Stimulated activated memory B cell treated with anti-CD40 and anti-IgM and Interleukin-4, amounts not matched to agents 10 μg/mL and 1 μg/mL and 100 μg/mL, for 72 hours (primary cell): ENCODE measurements at regions not wholly inside any gene's neighbourhood (a gene's known extent, or its start where the extent isn't known, plus 50 kb on each side); places are given as distances from the start of the nearest gene placed in this dataset.

Source experiments
- ATAC-seq: fragments of 150-1000 bp; cut with Tn5 transposase; 2 replicates; pipeline ENCODE4 v1.10.0; 2021
- H3K27ac Mint-ChIP-seq: one replicate; pipeline ENCODE4 v1.8.0; 2022; ENCODE audit warnings: mild to moderate bottlenecking, mixed read lengths
- H3K27me3 Mint-ChIP-seq: one replicate; pipeline ENCODE4 v1.8.0; 2022; ENCODE audit warnings: mixed read lengths
- H3K36me3 Mint-ChIP-seq: one replicate; pipeline ENCODE4 v1.8.0; 2022; ENCODE audit warnings: mixed read lengths
- H3K4me1 Mint-ChIP-seq: one replicate; pipeline ENCODE4 v1.8.0; 2022; ENCODE audit warnings: mixed read lengths
- H3K4me3 Mint-ChIP-seq: one replicate; pipeline ENCODE4 v1.8.0; 2022; ENCODE audit warnings: mild to moderate bottlenecking, moderate library complexity, mixed read lengths
- H3K9me3 Mint-ChIP-seq: one replicate; pipeline ENCODE4 v1.8.0; 2022; ENCODE audit warnings: mixed read lengths

DNA sequence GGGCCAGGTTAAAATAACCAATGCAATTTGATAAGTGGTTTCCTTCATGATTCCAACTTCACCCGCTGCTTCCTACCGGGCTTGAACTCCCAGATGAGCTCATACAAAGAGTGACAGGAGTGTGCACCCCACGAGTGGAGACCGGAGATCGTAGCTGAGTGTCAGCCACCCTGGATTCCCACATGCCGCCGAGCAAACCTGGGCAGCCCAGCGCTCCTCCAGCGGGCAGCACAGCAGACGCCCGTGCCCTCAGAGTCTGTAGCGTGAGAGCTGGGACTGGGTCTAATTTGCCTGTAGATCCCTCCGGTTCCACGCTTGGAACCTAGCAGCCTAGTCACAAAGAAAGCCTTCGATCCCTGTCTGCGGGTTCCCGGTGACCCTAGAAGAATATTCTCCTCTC, 476.1 kb upstream of the MGMT start:
- Mint-ChIP-seq H3K4me1 (no peaks in the 10 kb centered on the region), H3K27ac (no peak overlapping the region), H3K36me3 (no peaks in the 10 kb centered on the region), H3K27me3 (no peaks in the 10 kb centered on the region), H3K9me3 (no peaks in the 10 kb centered on the region), H3K4me3 (no peak overlapping the region)
- no peak for ATAC-seq

DNA sequence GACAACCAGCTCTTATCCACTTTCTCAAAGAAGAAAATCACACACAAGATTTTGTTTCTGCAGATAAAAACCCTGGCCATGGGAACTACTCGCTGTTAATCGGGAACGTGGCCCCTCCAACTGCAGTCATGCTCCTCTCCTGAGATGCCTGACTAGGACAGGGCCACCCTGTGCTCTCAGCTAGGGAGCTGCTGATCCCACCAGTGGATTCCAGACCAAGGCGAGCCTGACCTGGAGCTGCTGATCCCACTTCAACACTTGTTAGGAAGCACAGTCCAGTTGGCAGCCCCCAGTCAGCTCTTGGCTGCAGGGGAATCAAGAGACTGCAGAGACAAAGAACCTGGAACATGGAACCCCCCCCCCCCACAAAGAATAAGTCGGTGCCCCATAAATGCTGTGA, 474.3 kb upstream of the MGMT start:
- H3K27me3 Mint-ChIP-seq, result no peaks in the 10 kb centered on the region
- no peaks in the 10 kb centered on the region for H3K36me3 Mint-ChIP-seq
- no peak for ATAC-seq
- no peaks in the 10 kb centered on the region for H3K4me1 Mint-ChIP-seq
- no peak overlapping the region for H3K4me3 Mint-ChIP-seq
- H3K9me3 Mint-ChIP-seq, result no peaks in the 10 kb centered on the region
- H3K27ac Mint-ChIP-seq, result no peak overlapping the region

GRCh38 chr10:128993443-128993842, 473.6 kb upstream of the MGMT start:
- no peak for ATAC-seq
- H3K9me3 Mint-ChIP-seq, result no peaks in the 10 kb centered on the region
- no peaks in the 10 kb centered on the region for H3K27me3 Mint-ChIP-seq
- H3K4me1 Mint-ChIP-seq, result no peaks in the 10 kb centered on the region
- no peak overlapping the region for H3K4me3 Mint-ChIP-seq
- no peak overlapping the region for H3K27ac Mint-ChIP-seq
- H3K36me3 Mint-ChIP-seq, result no peaks in the 10 kb centered on the region

DNA sequence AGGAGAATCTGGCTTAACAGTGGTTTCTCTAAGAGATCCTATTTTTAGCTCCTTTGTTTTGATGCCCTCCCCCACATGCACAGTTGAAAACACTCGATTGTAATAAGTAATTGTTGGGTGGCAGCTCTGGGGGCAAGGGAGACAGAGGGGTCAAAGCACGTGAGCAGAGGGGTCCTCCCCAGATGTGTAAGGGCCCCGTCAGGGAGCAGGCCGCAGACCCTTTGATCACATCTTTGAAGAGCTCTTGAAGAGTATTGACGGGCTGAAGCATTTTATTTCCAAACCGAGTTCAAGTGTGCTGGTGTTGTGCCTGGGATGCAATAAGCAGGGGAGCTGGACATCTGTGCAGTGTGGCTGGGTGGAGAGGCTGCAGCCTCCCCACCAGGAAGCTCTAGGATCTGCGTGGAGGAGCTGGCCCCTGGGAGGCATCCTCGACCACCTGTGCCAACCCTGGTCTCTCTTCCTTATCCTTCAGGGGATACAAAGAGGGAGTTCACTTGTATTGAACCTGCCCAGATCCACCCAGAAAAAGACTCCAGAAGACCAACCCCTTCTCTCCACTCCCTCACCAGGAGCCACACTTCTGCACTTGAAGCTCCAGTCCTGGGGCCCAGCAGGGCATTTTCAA, 473.0 kb upstream of the MGMT start:
- Mint-ChIP-seq H3K4me1 (no peaks in the 10 kb centered on the region), H3K27ac (no peak overlapping the region), H3K36me3 (no peaks in the 10 kb centered on the region), H3K27me3 (no peaks in the 10 kb centered on the region), H3K4me3 (no peak overlapping the region), H3K9me3 (peaks cover under 1% of the 10 kb centered on the region)
- ATAC-seq, result no peak

DNA sequence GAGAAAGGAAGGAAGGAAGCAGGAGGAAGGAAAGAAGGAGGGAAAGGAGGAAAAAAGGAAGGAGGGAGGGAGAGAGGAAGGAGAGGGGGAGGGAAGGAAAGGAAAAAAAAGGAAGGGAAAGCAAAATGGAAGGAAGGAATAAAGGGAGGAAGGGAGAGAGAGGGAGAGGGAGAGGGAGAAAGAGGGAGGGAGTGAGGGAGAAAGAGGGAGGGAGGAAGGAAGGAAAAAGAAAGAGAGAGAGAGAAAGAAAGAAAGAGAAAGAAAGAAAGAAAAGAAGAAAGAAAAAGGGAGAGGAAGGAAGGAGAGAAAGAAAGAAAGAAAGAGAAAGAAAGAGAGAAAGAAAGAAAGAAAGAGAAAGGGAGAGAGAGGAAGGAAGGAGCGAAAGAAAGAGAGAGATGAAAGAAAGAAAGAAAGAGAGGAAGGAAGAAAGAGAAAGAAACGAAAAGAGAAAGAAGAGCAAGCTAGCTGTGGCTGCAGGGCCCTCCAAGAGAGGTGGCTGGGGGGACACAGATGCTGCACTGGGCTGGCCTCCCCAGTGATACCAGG, 472.4 kb upstream of the MGMT start:
- Mint-ChIP-seq H3K4me3 (no peak overlapping the region), H3K36me3 (no peaks in the 10 kb centered on the region), H3K4me1 (no peaks in the 10 kb centered on the region), H3K9me3 (peaks cover 2% of the 10 kb centered on the region), H3K27ac (no peak overlapping the region), H3K27me3 (no peaks in the 10 kb centered on the region)
- ATAC-seq, result no peak

GRCh38 chr10:128995676-128996075, 471.4 kb upstream of the MGMT start:
- ATAC-seq, result no peak
- Mint-ChIP-seq H3K27me3 (no peaks in the 10 kb centered on the region), H3K4me1 (no peaks in the 10 kb centered on the region), H3K9me3 (peaks cover 2% of the 10 kb centered on the region), H3K36me3 (no peaks in the 10 kb centered on the region), H3K4me3 (no peak overlapping the region), H3K27ac (no peak overlapping the region)

DNA sequence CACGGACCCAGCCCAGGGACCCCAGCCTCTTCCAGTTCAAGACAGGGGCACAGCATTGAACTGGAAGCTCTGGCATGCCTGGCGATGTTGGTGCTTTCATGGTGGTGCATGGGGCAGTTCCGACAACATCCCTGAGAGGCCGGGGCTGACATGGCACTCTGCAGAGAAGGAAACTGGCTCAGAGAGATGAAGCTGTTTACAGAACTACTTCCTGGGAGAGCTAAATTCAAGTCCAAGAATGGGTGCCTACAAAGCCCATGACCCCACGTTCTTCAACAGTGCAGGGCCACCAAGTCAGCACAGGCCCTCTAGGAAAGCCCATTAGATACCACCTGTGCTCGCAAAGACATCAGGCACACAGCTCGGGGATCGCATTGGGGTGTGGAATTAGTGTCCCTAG, 470.9 kb upstream of the MGMT start:
- Mint-ChIP-seq H3K4me1 (no peaks in the 10 kb centered on the region), H3K27ac (no peak overlapping the region), H3K27me3 (no peaks in the 10 kb centered on the region), H3K36me3 (no peaks in the 10 kb centered on the region), H3K4me3 (no peak overlapping the region), H3K9me3 (peaks cover 2% of the 10 kb centered on the region)
- no peak for ATAC-seq

DNA sequence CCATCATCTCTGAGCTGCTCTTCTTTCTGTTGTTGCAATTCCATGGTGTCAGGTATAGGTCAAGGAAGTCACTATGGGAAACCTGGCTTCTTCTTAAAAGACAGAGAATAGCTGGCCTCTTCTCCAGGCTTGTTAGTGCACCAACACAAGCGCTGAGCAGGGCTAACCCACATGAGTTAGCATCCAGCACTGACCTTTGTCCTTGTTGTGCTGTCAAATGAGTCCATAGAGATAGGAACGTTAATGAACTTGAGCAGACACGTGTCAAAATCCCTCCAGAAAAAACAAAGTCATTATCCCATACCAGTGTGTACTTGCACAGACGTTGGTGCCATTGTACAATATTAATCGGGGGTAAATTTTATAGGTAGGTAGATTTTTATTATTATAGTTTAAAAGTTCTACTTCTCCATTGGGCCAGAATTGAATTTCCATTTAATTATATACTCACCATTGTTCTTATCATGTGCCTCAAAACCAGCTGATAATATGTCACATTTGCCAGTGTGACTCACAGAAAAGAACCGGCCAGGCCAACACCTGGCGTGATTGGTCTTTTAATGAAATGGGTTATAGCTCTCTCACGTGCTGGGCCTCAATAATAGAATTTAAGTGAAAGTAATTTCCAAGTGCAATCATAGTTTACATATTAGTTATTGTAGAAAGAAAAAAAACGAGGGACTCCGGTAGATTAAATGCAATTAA, 468.8 kb upstream of the MGMT start:
- no peaks in the 10 kb centered on the region for H3K36me3 Mint-ChIP-seq
- no peak overlapping the region for H3K4me3 Mint-ChIP-seq
- H3K4me1 Mint-ChIP-seq, result no peaks in the 10 kb centered on the region
- no peak overlapping the region for H3K27ac Mint-ChIP-seq
- ATAC-seq, result no peak
- H3K27me3 Mint-ChIP-seq, result no peaks in the 10 kb centered on the region
- H3K9me3 Mint-ChIP-seq, result peaks cover 2% of the 10 kb centered on the region

DNA sequence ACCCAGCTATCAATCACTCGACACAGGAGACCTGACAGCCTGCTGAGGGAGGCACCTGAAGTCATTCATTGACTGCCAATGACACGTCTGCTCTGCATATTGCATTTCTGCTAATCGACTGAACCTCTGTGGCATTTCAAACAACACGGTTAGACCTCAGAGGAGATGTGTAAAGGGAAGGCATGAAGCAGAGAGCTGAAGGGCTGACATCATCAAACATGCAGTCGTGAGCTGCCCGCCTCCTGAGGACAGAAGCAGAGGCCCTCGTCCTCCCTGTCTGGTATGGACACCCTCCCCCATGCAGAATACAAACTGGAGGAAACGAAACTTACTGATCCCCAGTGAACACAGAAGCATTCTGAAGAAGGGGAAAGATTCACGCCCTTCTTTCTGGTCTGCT, 462.6 kb upstream of the MGMT start:
- no peak overlapping the region for H3K27ac Mint-ChIP-seq
- ATAC-seq, result no peak
- H3K27me3 Mint-ChIP-seq, result no peaks in the 10 kb centered on the region
- H3K9me3 Mint-ChIP-seq, result peaks cover 7% of the 10 kb centered on the region
- H3K36me3 Mint-ChIP-seq, result no peaks in the 10 kb centered on the region
- H3K4me3 Mint-ChIP-seq, result no peak overlapping the region
- no peaks in the 10 kb centered on the region for H3K4me1 Mint-ChIP-seq

- H3K9me3 Mint-ChIP-seq, result peaks cover 9% of the 10 kb centered on the region
- ATAC-seq, result no peak
- H3K4me3 Mint-ChIP-seq, result no peak overlapping the region
- H3K27ac Mint-ChIP-seq, result no peak overlapping the region
- no peaks in the 10 kb centered on the region for H3K27me3 Mint-ChIP-seq
- H3K36me3 Mint-ChIP-seq, result no peaks in the 10 kb centered on the region
- no peaks in the 10 kb centered on the region for H3K4me1 Mint-ChIP-seq
Observed at GRCh38 chr10:129005080-129005479, 462.0 kb upstream of the MGMT start.

- ATAC-seq, result no peak
- H3K4me3 Mint-ChIP-seq, result no peak overlapping the region
- peaks cover 9% of the 10 kb centered on the region for H3K9me3 Mint-ChIP-seq
- H3K27me3 Mint-ChIP-seq, result no peaks in the 10 kb centered on the region
- no peak overlapping the region for H3K27ac Mint-ChIP-seq
- H3K36me3 Mint-ChIP-seq, result no peaks in the 10 kb centered on the region
- H3K4me1 Mint-ChIP-seq, result no peaks in the 10 kb centered on the region
Observed at GRCh38 chr10:129005804-129006203, 461.2 kb upstream of the MGMT start.

DNA sequence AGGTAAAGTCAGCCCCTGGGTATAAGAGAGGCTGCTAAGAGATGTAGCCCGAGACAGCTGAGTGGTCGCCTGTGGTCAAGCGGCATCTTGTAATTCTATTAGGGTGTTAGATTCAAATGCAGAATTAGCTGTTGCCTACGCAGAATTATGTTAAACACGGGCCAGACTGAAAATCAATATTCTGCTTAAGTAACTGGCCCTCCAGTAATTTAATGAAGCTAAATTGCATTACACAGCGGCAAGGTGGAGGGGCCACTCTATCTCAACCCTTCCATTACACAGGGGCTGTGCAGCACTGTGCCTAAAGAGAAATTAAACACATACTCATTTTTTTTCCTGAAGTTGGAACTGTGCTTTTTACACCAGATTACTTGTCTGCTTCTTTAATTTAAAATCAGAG, 448.5 kb upstream of the MGMT start:
- H3K4me3 Mint-ChIP-seq, result no peak overlapping the region
- H3K27ac Mint-ChIP-seq, result no peak overlapping the region
- no peak for ATAC-seq
- no peaks in the 10 kb centered on the region for H3K27me3 Mint-ChIP-seq
- H3K36me3 Mint-ChIP-seq, result no peaks in the 10 kb centered on the region
- no peaks in the 10 kb centered on the region for H3K9me3 Mint-ChIP-seq
- no peaks in the 10 kb centered on the region for H3K4me1 Mint-ChIP-seq

DNA sequence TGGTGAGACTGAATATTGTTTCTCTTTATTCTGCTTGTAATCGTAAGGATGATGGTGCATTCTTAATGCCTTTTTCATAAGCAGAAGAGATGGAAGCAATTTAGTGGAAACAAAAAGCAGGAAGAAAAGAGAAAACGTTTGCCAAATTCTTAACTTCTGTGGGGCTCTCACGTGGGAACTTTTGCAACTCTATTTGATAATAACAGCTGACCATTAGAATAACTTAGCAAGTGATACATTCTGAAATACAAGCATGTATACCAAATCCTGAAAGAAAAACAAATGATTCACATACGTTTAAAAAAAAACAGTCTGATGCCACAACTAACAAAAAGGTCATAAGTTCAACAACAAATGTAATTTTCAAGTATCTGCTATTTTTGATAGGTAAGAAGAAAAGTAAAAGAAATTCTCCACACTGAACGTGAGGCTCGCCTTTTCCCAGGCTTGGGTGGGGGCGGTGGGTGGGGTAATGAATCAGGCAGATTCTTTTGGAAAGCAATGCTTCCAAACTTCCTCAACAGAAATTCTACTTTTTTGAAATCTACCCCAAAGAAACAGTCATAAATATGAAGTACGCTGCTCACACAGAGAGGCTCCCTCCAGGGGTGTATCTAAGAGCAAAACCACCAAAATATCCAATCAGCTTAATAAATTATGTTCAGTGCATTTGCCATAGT, 446.2 kb upstream of the MGMT start:
- Mint-ChIP-seq H3K9me3 (no peaks in the 10 kb centered on the region), H3K27me3 (no peaks in the 10 kb centered on the region), H3K27ac (no peak overlapping the region), H3K4me1 (no peaks in the 10 kb centered on the region), H3K4me3 (no peak overlapping the region), H3K36me3 (no peaks in the 10 kb centered on the region)
- no peak for ATAC-seq

GRCh38 chr10:129021594-129022304, 445.3 kb upstream of the MGMT start:
- Mint-ChIP-seq H3K4me3 (no peak overlapping the region), H3K9me3 (no peaks in the 10 kb centered on the region), H3K36me3 (no peaks in the 10 kb centered on the region), H3K27me3 (no peaks in the 10 kb centered on the region), H3K4me1 (no peaks in the 10 kb centered on the region), H3K27ac (no peak overlapping the region)
- no peak for ATAC-seq

DNA sequence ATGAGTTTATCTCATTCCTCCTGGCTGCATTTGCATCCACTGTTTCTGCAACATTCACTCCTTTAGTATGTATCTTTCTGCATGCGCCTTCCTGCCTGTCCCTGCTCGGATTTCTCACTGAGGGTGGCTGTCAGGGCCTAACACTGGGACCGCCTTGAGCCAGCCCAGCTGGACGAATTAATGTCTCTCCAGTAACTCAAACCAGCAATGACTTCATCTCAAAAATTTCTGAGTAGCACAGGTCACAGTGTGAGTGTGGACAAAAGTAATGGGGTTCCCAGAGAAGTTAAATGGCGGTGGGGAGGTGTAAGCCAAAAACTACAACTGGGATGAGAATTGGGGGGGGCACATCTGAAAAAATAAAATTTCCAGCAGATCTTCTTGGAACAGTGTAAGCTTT, 444.0 kb upstream of the MGMT start:
- H3K9me3 Mint-ChIP-seq, result no peaks in the 10 kb centered on the region
- H3K4me1 Mint-ChIP-seq, result no peaks in the 10 kb centered on the region
- no peak overlapping the region for H3K4me3 Mint-ChIP-seq
- H3K27ac Mint-ChIP-seq, result no peak overlapping the region
- no peak for ATAC-seq
- no peaks in the 10 kb centered on the region for H3K27me3 Mint-ChIP-seq
- no peaks in the 10 kb centered on the region for H3K36me3 Mint-ChIP-seq
